GM18861 (cell line): ENCODE measurements at regions not wholly inside any gene's neighbourhood (a gene's known extent, or its start where the extent isn't known, plus 50 kb on each side); places are given as distances from the start of the nearest gene placed in this dataset.
"Not testable (repeated sequence)": the region's sequence is repeated elsewhere in the genome, so short reads cannot be mapped to it uniquely, and the experiment has no call there.

Source experiments
- ATAC-seq: cut with Tn5 transposase; IDR thresholded peaks from one replicate; pipeline ENCODE4 v1.9.1; 2021; ENCODE audit not compliant: unreplicated experiment

DNA sequence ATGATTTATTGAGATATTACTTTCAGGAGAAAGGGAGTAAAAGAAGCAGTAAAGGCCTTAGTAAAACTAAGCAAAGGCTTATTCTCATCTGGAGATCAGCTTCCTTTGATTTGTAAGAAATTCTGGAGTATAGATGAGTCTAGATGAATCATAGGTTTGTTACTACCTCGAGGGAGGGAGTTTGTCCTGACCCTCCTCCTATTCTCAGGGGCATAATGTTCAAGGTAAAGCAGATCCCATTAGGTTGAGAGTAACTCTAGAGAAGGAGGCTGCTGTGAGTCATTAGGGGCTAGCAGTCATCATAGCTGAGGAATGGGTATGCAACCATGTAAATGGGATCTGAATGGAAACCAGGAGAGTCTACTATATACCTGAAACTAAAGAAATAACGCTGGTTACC is 155.5 kb upstream of the MOCS2 start:
- ATAC-seq, result no peak

DNA sequence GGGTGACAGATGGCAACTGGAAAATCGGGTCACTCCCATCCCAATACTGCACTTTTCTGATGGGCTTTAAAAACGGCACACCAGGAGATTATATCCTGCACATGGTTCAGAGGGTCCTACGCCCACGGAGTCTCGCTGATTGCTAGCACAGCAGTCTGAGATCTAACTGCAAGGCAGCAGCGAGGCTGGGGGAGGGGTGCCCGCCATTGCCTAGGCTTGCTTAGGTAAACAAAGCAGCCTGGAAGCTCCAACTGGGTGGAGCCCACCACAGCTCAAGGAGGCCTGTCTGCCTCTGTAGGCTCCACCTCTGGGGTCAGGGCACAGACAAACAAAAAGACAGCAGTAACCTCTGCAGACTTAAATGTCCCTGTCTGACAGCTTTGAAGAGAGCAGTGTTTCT is 158.7 kb upstream of the MOCS2 start:
- not testable (repeated sequence) for ATAC-seq

DNA sequence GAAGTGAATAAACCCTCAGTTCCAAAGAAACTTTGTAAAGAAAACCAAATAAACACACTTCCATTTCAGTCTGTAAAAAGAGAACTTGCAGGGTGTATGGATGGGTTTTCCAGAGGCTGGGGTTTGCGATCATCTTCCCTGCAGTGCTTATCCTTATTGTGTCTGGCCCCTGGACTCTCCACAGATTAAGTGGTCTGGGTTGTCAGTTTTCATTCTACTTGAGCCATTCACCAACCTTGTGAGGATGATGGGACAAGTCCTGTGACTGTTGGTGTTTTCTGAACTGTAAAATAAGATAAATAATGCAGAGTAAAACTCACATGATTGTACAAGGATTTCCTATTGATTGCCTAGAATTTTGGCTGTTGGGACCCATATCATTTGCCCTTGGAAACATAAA is 166.1 kb upstream of the MOCS2 start:
- no peak for ATAC-seq

DNA sequence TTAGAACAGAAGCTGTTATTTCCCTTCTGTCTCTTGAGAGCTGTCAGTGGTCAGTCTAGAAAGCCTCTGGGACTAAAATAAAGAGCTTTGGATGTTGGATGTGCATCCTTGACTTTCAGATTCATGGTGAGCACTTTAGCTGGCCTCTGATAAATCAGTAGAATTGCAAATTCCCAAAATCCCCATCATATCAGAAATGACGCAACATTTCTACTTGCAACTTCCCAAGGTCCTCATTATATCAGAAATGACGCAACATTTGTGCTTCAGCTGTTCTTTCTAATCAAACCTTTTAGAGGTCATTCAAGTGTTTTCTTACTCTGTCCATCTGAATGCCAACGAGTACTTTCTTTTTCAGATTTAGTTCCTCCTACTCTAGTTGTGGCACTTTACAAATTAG is 167.3 kb upstream of the MOCS2 start:
- no peak for ATAC-seq

DNA sequence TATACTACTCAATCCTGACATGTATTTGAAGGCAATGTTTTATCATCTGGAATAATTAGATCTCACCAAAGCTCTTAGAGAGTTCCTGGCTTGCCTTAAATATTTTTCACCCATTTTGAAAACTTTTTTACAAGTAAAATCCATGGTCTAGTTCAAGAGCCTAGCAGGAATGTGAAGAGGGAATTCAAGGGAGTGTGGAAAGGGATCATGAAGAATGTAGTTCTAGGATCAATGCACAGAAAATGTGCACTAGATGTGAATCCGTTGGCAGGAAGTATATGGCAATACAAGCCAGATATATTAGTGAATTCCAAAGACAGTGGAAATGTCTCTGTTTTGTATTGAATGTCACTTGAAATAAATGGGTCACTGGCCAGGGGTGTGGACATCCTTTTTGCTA is 167.9 kb upstream of the MOCS2 start:
- ATAC-seq, result no peak

DNA sequence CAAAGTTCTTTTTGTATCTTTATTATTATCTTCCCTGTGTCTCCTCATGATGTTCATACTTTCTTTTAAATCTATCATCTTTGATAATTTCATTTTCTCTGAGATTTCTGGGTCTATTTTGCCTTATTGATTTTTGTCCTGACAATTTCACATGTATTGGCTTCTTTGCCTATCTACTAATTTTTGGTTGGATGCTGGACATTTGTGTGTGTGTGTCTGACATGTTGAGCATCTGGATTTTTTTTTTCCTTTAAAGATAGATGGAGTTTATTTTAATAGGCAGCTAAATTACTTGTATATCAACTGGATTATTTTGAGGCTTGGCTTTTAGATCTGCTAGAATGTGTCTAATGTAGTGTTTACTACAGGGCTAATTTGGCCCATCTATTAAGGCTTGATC is 178.0 kb upstream of the MOCS2 start:
- ATAC-seq, result no peak

DNA sequence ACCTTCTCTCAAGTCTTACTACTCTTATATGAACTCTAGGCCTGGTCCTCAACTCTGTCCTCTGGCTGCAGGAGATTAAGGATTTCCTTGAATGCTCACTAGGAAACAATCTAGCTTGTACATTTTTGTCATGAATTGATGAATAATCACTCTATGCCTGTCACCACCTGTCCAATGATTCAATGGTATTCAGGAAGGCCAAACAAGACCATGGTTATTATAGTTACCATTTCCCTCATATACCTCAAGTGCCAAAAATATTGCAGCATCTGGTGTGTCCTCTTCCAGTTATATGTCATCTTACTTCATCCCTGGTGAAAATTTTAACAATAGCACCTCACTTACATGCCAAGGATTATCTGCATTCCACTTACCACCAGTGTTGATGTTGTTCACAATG is 179.0 kb upstream of the MOCS2 start:
- no peak for ATAC-seq

DNA sequence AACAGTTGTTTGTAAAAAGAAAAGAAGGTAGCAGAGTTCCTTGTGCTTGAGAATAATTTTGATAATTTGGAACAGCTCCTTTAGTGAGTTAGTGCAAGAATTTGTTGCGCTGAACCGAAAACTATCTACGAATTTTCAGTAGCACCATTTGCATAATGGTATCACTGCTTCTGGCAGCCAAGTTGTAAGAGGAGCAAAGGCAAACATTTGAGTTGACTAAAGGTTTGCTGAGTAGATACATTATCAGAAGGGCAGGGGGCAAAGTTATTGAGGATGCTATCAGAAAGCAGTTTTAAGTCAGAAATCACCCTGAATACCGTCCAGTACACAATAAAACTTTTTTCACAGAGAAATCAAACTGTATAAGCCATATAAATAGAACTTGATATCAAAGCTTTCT is 181.5 kb upstream of the MOCS2 start:
- no peak for ATAC-seq

DNA sequence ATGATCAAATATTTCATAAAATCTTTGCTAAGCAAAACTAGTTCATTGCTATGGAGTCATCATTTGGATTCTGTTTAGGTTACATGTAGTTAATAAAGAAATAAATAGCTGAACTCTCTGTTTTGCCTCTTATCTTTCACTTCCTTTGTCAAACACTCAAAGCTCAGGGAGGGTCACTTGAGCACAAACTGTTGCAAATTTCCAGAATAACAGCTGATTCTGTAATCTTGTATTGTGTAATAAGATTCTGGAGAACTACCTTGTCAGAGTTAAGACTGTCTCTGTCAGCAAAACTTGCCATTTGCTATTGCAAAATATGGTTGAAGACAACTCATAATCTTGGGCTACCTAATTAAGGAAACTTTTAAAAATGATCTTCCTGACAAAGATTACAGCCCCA is 182.0 kb upstream of the MOCS2 start:
- ATAC-seq, result no peak

DNA sequence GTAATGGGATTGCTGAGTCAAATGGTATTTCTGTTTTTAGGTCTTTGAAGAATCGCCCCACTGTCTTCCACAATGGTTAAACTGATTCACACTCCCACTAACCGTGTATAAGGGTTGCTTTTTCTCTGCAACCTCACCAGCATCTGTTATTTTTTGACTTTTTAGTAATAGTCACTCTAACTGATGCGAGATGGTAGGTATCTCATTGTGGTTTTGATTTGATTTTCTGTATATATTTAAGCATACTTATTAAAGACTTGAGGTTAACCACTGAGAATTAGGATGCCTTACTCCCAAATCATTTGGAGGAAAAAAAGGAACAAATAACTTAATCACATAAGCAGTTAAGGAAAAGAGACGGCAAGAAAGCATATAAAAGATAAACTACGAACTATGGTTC is 181.6 kb upstream of the FST start:
- no peak for ATAC-seq

DNA sequence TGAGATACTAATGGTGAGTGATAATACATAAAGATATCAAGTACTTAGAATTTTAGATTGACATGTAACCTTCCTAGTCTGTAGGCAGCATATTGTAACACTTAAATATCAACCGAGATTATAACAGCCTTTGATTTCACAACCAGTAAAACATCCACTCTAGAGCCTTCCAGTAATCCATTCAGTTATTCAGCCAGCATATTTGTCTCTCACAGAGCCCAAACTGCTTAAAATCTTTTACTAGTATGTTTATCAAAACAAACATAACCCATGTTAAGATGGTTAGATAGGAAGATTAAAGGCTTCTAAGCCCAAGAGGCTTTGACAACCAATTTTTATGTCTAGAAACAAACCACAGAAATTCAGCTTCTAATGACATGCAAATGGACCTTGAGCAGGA is 177.9 kb upstream of the FST start:
- ATAC-seq, result no peak

DNA sequence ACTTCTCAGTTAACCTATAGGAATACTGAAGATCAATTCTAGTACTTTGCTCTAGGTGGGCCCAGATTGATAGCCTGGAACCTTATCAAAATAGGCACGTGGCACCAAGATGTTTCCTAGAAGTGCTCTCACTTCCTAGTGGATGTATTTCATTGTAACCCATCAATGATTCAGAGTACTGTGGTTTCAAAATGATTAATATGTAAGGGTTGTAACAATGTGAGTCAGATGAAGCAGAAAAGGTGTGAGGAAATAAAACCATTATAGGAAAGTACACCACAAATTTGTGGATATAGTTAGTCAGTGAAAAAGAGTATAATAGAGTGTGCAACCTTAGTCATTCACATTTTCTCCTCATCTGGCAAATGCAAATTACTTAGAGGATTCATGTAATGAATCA is 177.3 kb upstream of the FST start:
- no peak for ATAC-seq

DNA sequence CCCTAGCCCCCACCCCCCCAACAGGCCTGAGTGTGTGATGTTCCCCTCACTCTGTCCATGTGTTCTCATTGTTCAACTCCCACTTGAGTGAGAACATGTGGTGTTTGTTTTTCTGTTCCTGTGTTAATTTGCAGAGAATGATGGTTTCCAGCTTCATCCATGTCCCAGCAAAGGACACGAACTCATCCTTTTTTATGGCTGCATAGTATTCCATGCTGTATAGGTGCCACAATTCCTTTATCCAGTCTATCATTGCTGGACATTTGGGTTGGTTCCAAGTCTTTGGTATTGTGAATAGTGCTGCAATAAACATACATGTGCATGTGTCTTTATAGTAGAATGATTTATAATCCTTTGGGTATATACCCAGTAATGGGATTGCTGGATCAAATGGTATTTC is 175.1 kb upstream of the FST start:
- ATAC-seq, result not testable (repeated sequence)

DNA sequence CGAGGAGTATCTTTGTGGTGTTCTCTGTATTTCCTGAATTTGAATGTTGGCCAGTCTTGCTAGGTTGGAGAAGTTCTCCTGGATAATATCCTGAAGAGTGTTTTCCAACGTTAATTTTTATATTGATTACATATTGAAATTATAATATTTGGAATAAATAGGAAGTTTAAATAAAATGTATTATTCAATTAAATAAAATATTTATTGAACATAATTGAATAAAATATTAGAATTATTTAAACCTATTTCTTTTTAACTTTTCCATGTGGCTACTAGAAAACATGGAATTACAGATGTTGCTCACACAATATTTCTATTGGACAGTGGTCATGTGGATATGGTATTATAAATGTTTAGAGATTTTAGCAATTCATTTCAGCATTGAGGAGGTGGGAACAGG is 170.8 kb upstream of the FST start:
- no peak for ATAC-seq

DNA sequence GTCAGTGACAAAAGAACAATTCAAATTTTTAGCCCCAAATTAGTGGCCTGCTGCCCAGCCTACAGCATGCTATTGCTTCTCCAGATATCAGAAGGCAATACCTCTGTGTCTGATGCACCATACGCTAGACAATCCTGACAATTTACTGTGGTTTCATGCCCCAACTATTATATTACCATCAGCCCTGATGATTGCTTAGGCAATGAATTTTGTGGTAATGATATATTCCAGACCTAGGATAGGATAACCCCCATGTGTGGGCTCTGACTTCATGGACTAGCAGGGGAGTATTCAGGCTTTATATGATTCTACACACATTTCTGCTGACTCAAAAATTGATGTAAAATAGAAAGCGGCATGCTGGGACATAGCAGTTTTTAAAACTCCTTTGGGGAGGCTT is 168.7 kb upstream of the FST start:
- ATAC-seq, result no peak

DNA sequence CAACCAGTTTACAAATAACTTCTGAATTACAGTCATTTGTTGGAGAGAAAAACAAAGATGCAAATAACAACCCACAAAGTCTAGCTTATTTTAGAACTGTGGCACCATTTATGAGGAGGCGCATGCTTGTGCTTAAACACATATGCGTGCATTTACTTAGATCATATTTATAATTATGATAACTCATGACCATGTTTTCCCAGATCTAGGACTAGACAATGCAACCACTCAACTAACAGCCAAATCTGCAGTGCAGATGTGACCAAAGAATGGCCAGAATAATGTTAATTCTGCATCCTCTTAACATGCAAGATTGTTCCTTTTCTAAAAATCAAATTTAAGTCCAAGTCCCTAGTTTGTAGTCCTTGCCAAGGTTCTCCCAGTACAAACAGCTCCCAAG is 167.3 kb upstream of the FST start:
- ATAC-seq, result no peak

DNA sequence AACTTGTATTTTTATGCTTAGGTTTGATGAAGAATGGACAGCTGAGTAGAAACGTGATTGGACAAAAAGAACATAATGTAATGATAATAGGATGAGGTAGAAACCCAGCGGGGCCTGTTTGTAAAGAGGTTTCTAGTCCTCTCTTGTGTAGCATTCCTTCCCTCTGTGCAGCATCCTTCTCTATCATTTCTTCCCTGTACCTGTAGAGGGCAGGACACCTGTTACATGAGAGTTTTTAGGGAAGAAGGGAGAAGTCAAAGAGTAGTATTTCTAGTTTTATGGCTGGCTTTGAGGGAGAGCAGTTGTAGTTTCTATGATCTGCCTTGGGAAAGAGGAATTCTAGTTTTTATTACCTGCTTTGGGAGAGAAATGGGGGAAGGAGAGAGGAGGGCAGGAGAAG is 162.1 kb upstream of the FST start:
- ATAC-seq, result no peak

DNA sequence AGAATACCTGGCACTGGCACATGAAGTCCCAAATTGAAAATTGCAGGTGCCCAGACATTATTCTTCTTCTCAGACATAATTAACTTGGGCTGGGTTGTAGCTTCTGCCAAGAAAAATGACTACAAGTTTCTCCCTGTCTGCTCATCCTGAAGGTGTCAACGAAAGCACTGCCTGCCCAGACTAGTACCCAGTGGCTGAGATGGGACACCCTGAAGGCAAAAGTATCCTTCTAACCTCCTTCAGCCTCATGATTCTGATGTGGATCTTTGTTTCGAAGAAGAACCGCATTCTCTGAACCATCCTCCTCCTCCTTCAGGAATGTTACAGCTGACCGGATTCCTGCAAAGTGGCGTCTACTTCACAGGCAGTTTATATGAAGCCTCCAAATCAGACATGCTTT is 161.1 kb upstream of the FST start:
- no peak for ATAC-seq

DNA sequence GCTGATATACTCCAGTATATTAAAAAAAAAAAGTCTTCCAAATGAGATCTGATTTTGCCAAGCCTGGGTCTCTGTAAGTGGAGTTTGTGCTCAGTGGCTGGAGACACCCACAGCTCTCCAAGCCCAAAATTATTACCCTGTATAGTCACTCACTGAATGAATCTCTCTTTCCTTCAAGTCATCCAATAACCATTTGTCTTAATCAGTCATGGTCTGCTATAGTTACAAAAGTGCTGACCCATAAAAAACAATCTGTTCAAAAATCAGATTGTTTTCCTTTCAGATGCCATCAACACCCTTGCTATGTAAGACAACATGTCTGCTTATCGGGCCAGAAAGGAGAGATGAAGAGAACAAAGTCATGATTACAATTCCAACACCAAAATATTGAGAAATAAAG is 159.4 kb upstream of the FST start:
- ATAC-seq, result no peak

DNA sequence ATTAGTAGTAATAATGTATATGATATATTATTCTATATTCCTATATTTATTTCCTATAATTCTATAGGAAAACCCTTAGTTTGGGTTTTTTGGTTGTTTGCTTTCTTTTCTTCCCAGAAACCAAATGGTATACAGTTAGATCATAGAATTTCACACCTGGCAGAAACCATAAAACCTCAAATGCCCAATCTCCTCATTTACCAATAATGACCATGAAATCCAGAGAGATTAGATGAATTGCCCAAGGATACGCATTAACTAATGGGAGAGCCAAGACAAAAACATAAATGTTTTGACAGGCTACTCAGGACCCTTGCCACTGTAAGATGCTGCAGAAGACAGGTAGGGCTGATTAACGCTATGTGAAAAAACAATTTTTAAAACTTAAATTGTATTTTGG is 158.7 kb upstream of the FST start:
- ATAC-seq, result no peak

DNA sequence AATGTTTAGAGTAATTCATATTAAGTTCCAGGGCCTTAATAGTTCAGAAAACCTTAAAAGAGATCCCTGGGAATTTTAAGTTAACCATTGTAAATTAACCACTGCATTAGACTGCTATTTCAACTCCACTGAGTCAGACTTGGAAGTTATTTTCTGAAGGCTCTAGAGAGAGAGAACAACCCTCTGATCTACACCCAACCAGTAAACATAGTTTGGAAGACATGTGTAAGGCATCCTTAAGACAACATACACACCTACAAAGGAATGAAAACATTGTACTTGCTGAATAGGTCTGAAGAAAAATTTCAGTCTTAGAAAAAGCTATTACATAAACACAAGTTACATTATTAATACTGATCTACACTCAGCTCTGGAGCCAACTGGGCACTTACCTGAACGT is 158.2 kb upstream of the FST start:
- ATAC-seq, result no peak

DNA sequence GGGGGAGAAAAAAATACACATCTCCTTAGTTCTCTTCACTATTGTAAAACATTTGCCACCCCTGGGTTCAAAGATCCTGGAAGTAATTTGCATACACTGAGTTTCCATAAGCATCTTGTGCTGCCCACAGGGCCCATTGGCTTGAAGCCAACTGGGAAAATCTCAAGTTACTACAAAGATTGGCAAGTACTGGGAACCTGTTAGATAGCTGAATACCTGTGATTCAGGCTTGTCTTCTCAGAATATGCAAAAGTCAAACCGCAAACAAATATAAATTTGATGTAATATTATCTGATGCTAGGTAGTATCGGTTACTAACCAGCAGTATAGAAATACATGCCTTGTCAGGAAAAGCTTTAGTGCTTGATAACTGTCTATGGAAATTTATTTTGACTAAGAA is 156.9 kb upstream of the FST start:
- no peak for ATAC-seq

DNA sequence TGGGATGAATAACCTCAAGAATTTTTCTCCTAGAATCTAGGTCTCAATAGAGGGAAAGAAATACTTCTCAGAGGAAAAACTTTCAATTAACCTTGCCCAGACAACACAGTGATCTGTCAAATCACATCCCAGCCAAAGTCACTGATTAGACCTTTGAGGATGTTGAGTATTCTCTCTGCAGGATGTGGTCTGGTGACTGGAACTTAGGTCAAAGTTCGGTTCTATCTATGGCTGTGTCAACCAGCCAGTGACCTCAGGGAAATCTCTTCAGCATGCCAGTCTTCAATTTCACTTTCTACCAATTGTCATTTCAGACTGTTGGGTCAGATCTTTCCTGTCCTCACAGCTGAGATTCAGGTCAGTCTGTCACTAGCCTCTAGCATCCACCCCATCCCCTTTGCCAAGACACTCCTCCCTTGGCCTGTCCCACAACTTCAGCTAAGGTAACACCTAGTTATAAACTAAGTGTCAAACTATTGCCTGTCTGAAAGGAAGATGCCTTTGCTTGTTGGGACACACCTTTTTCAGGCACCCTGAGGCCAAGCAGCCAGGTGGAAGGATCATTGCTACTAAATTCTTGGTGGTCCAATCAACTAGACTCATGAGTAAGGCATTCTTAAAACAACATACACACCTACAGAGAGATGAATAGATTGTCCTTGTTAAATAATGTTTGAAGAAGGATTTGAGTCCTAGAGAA is 156.3 kb upstream of the FST start:
- peak; percentile 98 for ATAC-seq
